Mesenchymal stem cell (in vitro differentiated cells and primary cell): ENCODE measurements at regions not wholly inside any gene's neighbourhood (a gene's known extent, or its start where the extent isn't known, plus 50 kb on each side); places are given as distances from the start of the nearest gene placed in this dataset.

Source experiments
- DNase-seq: peaks from one replicate; pipeline ENCODE4 v3.0.0-alpha.2; 2013
- H2AFZ ChIP-seq: one replicate; pipeline ENCODE4 v1.6.1; 2013; ENCODE audit warnings: low read depth, mild to moderate bottlenecking, control low read depth, inconsistent platforms, low read length, moderate library complexity
- H2AK5ac ChIP-seq: 2 replicates; pipeline ENCODE4 v1.6.1; 2013; ENCODE audit warnings: low read length, moderate library complexity, mild to moderate bottlenecking, inconsistent platforms; ENCODE audit not compliant: severe bottlenecking
- H2BK120ac ChIP-seq: one replicate; pipeline ENCODE4 v1.6.1; 2013; ENCODE audit warnings: low read depth, mild to moderate bottlenecking, inconsistent platforms, low read length, moderate library complexity
- H2BK12ac ChIP-seq, 2 experiments: one replicate each; pipeline ENCODE4 v1.6.1; 2013; ENCODE audit warnings: inconsistent platforms in 2 of 2, low read length in 2 of 2, mild to moderate bottlenecking in 2 of 2, moderate library complexity in 2 of 2, control low read depth in 1 of 2
- H2BK15ac ChIP-seq: one replicate; pipeline ENCODE4 v1.6.1; 2013; ENCODE audit warnings: mild to moderate bottlenecking, low read depth, inconsistent platforms; ENCODE audit not compliant: poor library complexity, severe bottlenecking
- H2BK5ac ChIP-seq: 2 replicates; pipeline ENCODE4 v1.6.1; 2013; ENCODE audit warnings: low read depth, mild to moderate bottlenecking, low read length, control low read depth, inconsistent platforms; ENCODE audit not compliant: poor library complexity, severe bottlenecking
- H3K14ac ChIP-seq, 2 experiments: one replicate each; pipeline ENCODE4 v1.6.1; 2013; ENCODE audit warnings: inconsistent platforms in 2 of 2, low read length in 2 of 2, control low read depth in 1 of 2, mild to moderate bottlenecking in 1 of 2, moderate library complexity in 1 of 2
- H3K18ac ChIP-seq, 2 experiments: one replicate each; pipeline ENCODE4 v1.6.1; 2013; ENCODE audit warnings: inconsistent platforms in 2 of 2, low read length in 2 of 2, control low read depth in 1 of 2, low read depth in 1 of 2, mild to moderate bottlenecking in 1 of 2
- H3K23ac ChIP-seq, 2 experiments: one replicate each; pipeline ENCODE4 v1.6.1; 2013; ENCODE audit warnings: inconsistent platforms in 2 of 2, low read length in 2 of 2, mild to moderate bottlenecking in 2 of 2, moderate library complexity in 2 of 2, control low read depth in 1 of 2
- H3K27ac ChIP-seq: 2 replicates; pipeline ENCODE4 v1.5.1; 2013; ENCODE audit warnings: mild to moderate bottlenecking, moderate library complexity, low read length, control low read depth, inconsistent platforms; ENCODE audit not compliant: poor library complexity, severe bottlenecking
- H3K27me3 ChIP-seq, 2 experiments: 2 replicates each; pipeline versions ENCODE4 v1.6.1 to v1.7.0; 2013; ENCODE audit warnings: low read length in 2 of 2, mild to moderate bottlenecking in 2 of 2, moderate library complexity in 2 of 2, control low read depth in 1 of 2, inconsistent platforms in 1 of 2; ENCODE audit not compliant: control insufficient read depth in 1 of 2, insufficient read depth in 1 of 2
- H3K36me3 ChIP-seq, 2 experiments: 2 replicates each; pipeline versions ENCODE4 v1.6.1 to v1.7.0; 2013; ENCODE audit warnings: low read length in 2 of 2, control low read depth in 1 of 2, inconsistent platforms in 1 of 2, low read depth in 1 of 2, mild to moderate bottlenecking in 1 of 2; ENCODE audit not compliant: insufficient read depth in 2 of 2, control insufficient read depth in 1 of 2
- H3K4ac ChIP-seq, 2 experiments: one replicate each; pipeline ENCODE4 v1.6.1; 2013; ENCODE audit warnings: inconsistent platforms in 2 of 2, low read length in 2 of 2, mild to moderate bottlenecking in 2 of 2, moderate library complexity in 2 of 2, control low read depth in 1 of 2, low read depth in 1 of 2
- H3K4me1 ChIP-seq: 2 replicates; pipeline ENCODE4 v1.6.1; 2013; ENCODE audit warnings: low read depth, low read length, control low read depth; ENCODE audit not compliant: control insufficient read depth, insufficient read depth
- H3K4me2 ChIP-seq: 2 replicates; pipeline ENCODE4 v1.6.1; 2013; ENCODE audit warnings: low read length, mild to moderate bottlenecking, inconsistent platforms; ENCODE audit not compliant: poor library complexity, severe bottlenecking
- H3K4me3 ChIP-seq, 2 experiments: 2 replicates each; pipeline versions ENCODE4 v1.5.1 to v1.7.0; 2013; ENCODE audit warnings: low read length in 2 of 2, mild to moderate bottlenecking in 2 of 2, control low read depth in 1 of 2, low read depth in 1 of 2; ENCODE audit not compliant: insufficient read depth in 1 of 2
- H3K79me1 ChIP-seq: replicated peaks from 2 replicates; pipeline ENCODE4 v1.6.1; 2013; ENCODE audit warnings: mild to moderate bottlenecking, control low read depth, low read length, inconsistent platforms; ENCODE audit not compliant: poor library complexity, severe bottlenecking
- H3K9ac ChIP-seq: 2 replicates; pipeline ENCODE4 v1.7.0; 2013; ENCODE audit warnings: mild to moderate bottlenecking, low read length, moderate library complexity
- H3K9me3 ChIP-seq: 2 replicates; pipeline ENCODE4 v1.7.0; 2013; ENCODE audit warnings: mild to moderate bottlenecking, low read length; ENCODE audit not compliant: control insufficient read depth
- H4K8ac ChIP-seq: one replicate; pipeline ENCODE4 v1.6.1; 2013; ENCODE audit warnings: inconsistent platforms, mild to moderate bottlenecking, low read length, moderate library complexity
- H4K91ac ChIP-seq: one replicate; pipeline ENCODE4 v1.6.1; 2013; ENCODE audit warnings: mild to moderate bottlenecking, low read length, inconsistent platforms
- WGBS: methylation state at CpG from one replicate; pipeline ENCODE4 v1.1.7; 2013; ENCODE audit warnings: mixed read lengths; 5-methylcytosine and 5-hydroxymethylcytosine counted together

DNA sequence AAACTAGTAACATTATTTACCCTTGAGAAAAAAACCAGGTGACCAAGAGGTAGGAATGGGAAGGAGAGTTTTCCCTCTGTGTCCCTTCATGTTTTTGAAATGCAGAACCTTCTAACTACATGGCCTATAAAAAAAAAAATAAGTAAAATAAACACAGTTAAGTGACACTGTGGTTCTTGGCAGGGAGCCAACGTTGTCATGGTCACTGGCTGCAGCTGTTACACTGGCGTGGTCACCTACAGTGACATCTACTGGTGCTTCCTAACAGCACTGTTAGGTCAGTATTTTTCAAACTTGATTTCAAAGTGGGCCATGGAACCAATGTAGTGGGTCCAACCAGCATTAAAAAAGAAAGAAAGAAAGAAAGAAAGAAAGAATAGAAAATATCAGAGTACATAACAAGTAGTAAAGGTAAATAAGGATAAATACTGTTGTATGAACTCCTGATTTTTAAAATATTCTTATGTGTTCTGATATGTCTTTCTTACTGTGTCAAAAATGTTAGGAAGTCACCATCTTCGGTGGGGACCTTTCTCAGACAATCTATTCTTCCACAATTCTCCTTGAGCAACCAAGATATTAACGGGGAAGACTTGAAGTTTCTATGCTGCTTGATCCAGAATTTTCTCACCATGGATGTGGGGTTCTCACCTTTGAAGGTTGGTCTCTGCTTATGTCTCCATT, 59.1 kb upstream of the PJA2 start:
- H2BK15ac ChIP-seq = no peak overlapping the region
- H3K14ac ChIP-seq = no peak overlapping the region
- H3K9me3 ChIP-seq = no peaks in the 10 kb centered on the region
- no peak overlapping the region for H2BK5ac ChIP-seq
- peak overlapping the region; percentile 8 to 78 for H2BK12ac ChIP-seq
- no peak overlapping the region for H4K8ac ChIP-seq
- WGBS = 27% methylated on average over 3 of the region's 4 CpGs
- no peaks in the 10 kb centered on the region for H3K79me1 ChIP-seq
- H3K36me3 ChIP-seq = no peaks in the 10 kb centered on the region
- peak; percentile 96 for DNase-seq
- no peak overlapping the region for H3K27ac ChIP-seq
- no peak overlapping the region for H4K91ac ChIP-seq
- H3K27me3 ChIP-seq = no peaks in the 10 kb centered on the region
- no peak overlapping the region for H3K4me3 ChIP-seq
- no peak overlapping the region for H2AFZ ChIP-seq
- H3K18ac ChIP-seq = no peak overlapping the region
- H3K4me2 ChIP-seq = no peak overlapping the region
- no peak overlapping the region for H2BK120ac ChIP-seq
- H3K9ac ChIP-seq = no peak overlapping the region
- H3K4me1 ChIP-seq = no peaks in the 10 kb centered on the region
- H3K4ac ChIP-seq = no peak overlapping the region
- H3K23ac ChIP-seq = no peak overlapping the region
- no peak overlapping the region for H2AK5ac ChIP-seq

DNA sequence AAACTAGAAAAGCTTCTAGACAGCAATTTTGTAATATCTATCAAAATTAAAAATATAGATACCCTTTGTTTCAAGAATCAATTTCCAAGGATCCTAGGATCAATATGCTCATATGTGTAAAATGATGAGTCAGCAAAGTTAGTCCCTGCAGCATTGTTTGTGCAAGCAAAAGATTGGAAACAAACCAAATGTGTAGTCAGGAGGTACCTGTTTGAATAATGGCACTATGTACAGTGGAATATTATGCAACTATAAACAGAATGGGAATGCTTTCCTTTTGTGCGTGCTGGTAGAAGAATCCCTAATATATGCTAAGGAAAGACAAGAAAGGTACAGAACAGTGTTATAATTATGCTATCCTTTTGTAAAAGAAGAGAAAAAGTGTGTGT, 58.5 kb upstream of the PJA2 start:
- H3K4ac ChIP-seq = no peak overlapping the region
- H3K27ac ChIP-seq = no peak overlapping the region
- no peak overlapping the region for H3K18ac ChIP-seq
- H3K23ac ChIP-seq = no peak overlapping the region
- no peak overlapping the region for H2AK5ac ChIP-seq
- no peak overlapping the region for H3K9ac ChIP-seq
- H2AFZ ChIP-seq = no peak overlapping the region
- no peak overlapping the region for H2BK120ac ChIP-seq
- no peak for DNase-seq
- no peak overlapping the region for H3K14ac ChIP-seq
- no peak overlapping the region for H4K8ac ChIP-seq
- H4K91ac ChIP-seq = no peak overlapping the region
- no peak overlapping the region for H2BK5ac ChIP-seq
- no peak overlapping the region for H3K4me3 ChIP-seq
- no peaks in the 10 kb centered on the region for H3K27me3 ChIP-seq
- H3K4me2 ChIP-seq = no peak overlapping the region
- H3K79me1 ChIP-seq = no peaks in the 10 kb centered on the region
- no peaks in the 10 kb centered on the region for H3K36me3 ChIP-seq
- no peaks in the 10 kb centered on the region for H3K9me3 ChIP-seq
- no peak overlapping the region for H2BK12ac ChIP-seq
- no peak overlapping the region for H2BK15ac ChIP-seq
- WGBS = 100% methylated on average over 1 of the region's 1 CpG
- H3K4me1 ChIP-seq = no peaks in the 10 kb centered on the region

DNA sequence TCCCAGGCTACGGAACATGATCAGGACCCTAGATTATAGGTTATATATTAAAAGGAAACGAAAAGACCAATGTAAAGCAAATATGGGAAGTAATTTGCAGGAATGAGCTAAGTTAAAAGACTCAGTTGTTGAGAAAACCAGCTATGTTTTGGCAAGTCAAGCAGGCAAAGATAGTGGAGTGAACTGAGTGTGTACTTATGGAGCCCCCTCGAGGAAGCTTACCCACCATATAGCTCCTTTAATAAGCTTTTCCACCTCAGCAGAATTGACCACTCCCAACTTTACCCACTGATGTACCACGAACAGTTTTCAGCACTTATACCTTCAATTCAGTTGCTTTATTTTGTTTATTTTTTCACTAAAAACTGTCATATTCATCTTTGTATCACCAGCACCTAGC, 57.3 kb upstream of the PJA2 start:
- H3K4me3 ChIP-seq = no peak overlapping the region
- H3K4me2 ChIP-seq = no peak overlapping the region
- no peaks in the 10 kb centered on the region for H3K9me3 ChIP-seq
- no peaks in the 10 kb centered on the region for H3K4me1 ChIP-seq
- H3K9ac ChIP-seq = no peak overlapping the region
- H3K27ac ChIP-seq = no peak overlapping the region
- no peak overlapping the region for H2AFZ ChIP-seq
- no peak overlapping the region for H2BK120ac ChIP-seq
- no peak for DNase-seq
- H2AK5ac ChIP-seq = no peak overlapping the region
- no peak overlapping the region for H2BK15ac ChIP-seq
- H2BK5ac ChIP-seq = no peak overlapping the region
- WGBS = 89% methylated on average over 4 of the region's 4 CpGs
- H4K8ac ChIP-seq = no peak overlapping the region
- H4K91ac ChIP-seq = no peak overlapping the region
- H3K36me3 ChIP-seq = no peaks in the 10 kb centered on the region
- no peaks in the 10 kb centered on the region for H3K79me1 ChIP-seq
- H2BK12ac ChIP-seq = no peak overlapping the region
- no peak overlapping the region for H3K14ac ChIP-seq
- H3K27me3 ChIP-seq = no peaks in the 10 kb centered on the region
- H3K4ac ChIP-seq = no peak overlapping the region
- H3K18ac ChIP-seq = no peak overlapping the region
- H3K23ac ChIP-seq = no peak overlapping the region
